Naive thymus-derived CD8-positive, alpha-beta T cell (primary cell): ENCODE measurements at regions not wholly inside any gene's neighbourhood (a gene's known extent, or its start where the extent isn't known, plus 50 kb on each side); places are given as distances from the start of the nearest gene placed in this dataset.
"Not testable (repeated sequence)": the region's sequence is repeated elsewhere in the genome, so short reads cannot be mapped to it uniquely, and the experiment has no call there.

ENCODE experiments used
- ATAC-seq, 2 donors: fragments of 150-1000 bp; cut with Tn5 transposase in 1 of 2; sonication (Bioruptor Pico), chemical (Tn5 transposase) in 1 of 2; 1 replicate in 1 of 2; 2 replicates in 1 of 2; pipeline ENCODE4 v1.10.0; 2021; ENCODE audit warnings: mild to moderate bottlenecking in 2 of 2, moderate library complexity in 2 of 2
- POLR2A ChIA-PET: fragments of 350-600 bp; sonication (Branson Sonifier 250); formaldehyde crosslinking; loops from one replicate; lab custom pipeline; 2021; ENCODE audit warnings: antibody characterized with exemption; lab: Charles Lee
- DNase-seq, 10 donors: peaks; one replicate each; pipeline versions ENCODE4 v3.0.0 to v3.0.0-alpha.2; 2020 to 2022
- H3K27ac Mint-ChIP-seq, 10 donors: one replicate each; pipeline ENCODE4 v1.8.0; 2020 to 2022; ENCODE audit warnings: mild to moderate bottlenecking in 10 of 10, mixed read lengths in 10 of 10, moderate library complexity in 4 of 10, inconsistent platforms in 1 of 10
- H3K27me3 Mint-ChIP-seq, 5 donors: one replicate each; pipeline ENCODE4 v1.8.0; 2021 to 2022; ENCODE audit warnings: mixed read lengths in 5 of 5
- H3K36me3 Mint-ChIP-seq, 3 donors: one replicate each; pipeline ENCODE4 v1.8.0; 2020 to 2022; ENCODE audit warnings: mixed read lengths in 3 of 3, mild to moderate bottlenecking in 2 of 3, inconsistent platforms in 1 of 3
- H3K4me1 Mint-ChIP-seq, 4 donors: one replicate each; pipeline ENCODE4 v1.8.0; 2021 to 2022; ENCODE audit warnings: mixed read lengths in 4 of 4
- H3K4me3 Mint-ChIP-seq, 10 donors: one replicate each; pipeline ENCODE4 v1.8.0; 2020 to 2022; ENCODE audit warnings: mild to moderate bottlenecking in 10 of 10, mixed read lengths in 10 of 10, moderate library complexity in 6 of 10, inconsistent platforms in 1 of 10
- H3K9me3 Mint-ChIP-seq, 9 donors: one replicate each; pipeline ENCODE4 v1.8.0; 2020 to 2022; ENCODE audit warnings: mixed read lengths in 9 of 9, mild to moderate bottlenecking in 3 of 9, inconsistent platforms in 1 of 9, moderate library complexity in 1 of 9

- Mint-ChIP-seq H3K36me3 (no peaks in the 10 kb centered on the region), H3K27ac (no peak overlapping the region), H3K9me3 (peaks cover 0 to 25% (median 13%) of the 10 kb centered on the region in 9 donors), H3K4me1 (no peaks in the 10 kb centered on the region), H3K27me3 (no peaks in the 10 kb centered on the region), H3K4me3 (no peak overlapping the region)
- DNase-seq (no peak), ATAC-seq (no peak)
- POLR2A ChIA-PET: no interaction called here
Observed at GRCh38 chr9:24132244-24132643, 306.2 kb upstream of the ELAVL2 start.

- no peaks in the 10 kb centered on the region for H3K27me3 Mint-ChIP-seq
- no peak overlapping the region for H3K27ac Mint-ChIP-seq
- no peak for DNase-seq
- POLR2A ChIA-PET: no interaction called here
- H3K4me3 Mint-ChIP-seq: no peak overlapping the region
- H3K9me3 Mint-ChIP-seq: peaks cover 0 to 36% (median 17%) of the 10 kb centered on the region in 9 donors
- no peak for ATAC-seq
- H3K36me3 Mint-ChIP-seq: no peaks in the 10 kb centered on the region
- no peaks in the 10 kb centered on the region for H3K4me1 Mint-ChIP-seq
Observed at GRCh38 chr9:24127519-24127918, 301.5 kb upstream of the ELAVL2 start.

- H3K9me3 Mint-ChIP-seq: peaks cover 2 to 43% (median 16%) of the 10 kb centered on the region in 9 donors
Observed at GRCh38 chr9:24118190-24118589, 292.1 kb upstream of the ELAVL2 start.

GRCh38 chr9:24096756-24097155, 270.7 kb upstream of the ELAVL2 start:
- DNase-seq (no peak), ATAC-seq (no peak)
- no peaks in the 10 kb centered on the region for H3K4me1 Mint-ChIP-seq
- H3K4me3 Mint-ChIP-seq: no peak overlapping the region
- peaks cover 0 to 4% (median 0%) of the 10 kb centered on the region in 3 donors for H3K36me3 Mint-ChIP-seq
- H3K9me3 Mint-ChIP-seq: peaks cover 4 to 26% (median 11%) of the 10 kb centered on the region in 9 donors
- POLR2A ChIA-PET: no interaction called here
- no peak overlapping the region for H3K27ac Mint-ChIP-seq
- H3K27me3 Mint-ChIP-seq: no peaks in the 10 kb centered on the region

More at GRCh38 chr9:24118190-24118589, 292.1 kb upstream of the ELAVL2 start:
- ATAC-seq (no peak), DNase-seq (no peak)
- H3K4me3 Mint-ChIP-seq: no peak overlapping the region
- peaks cover 0 to 6% (median 0%) of the 10 kb centered on the region in 3 donors for H3K36me3 Mint-ChIP-seq
- POLR2A ChIA-PET: no interaction called here
- H3K4me1 Mint-ChIP-seq: no peaks in the 10 kb centered on the region
- no peak overlapping the region for H3K27ac Mint-ChIP-seq
- no peaks in the 10 kb centered on the region for H3K27me3 Mint-ChIP-seq

- no peak for DNase-seq
- Mint-ChIP-seq H3K27ac (no peak overlapping the region), H3K9me3 (peaks cover 3 to 35% (median 9%) of the 10 kb centered on the region in 9 donors), H3K4me1 (no peaks in the 10 kb centered on the region), H3K36me3 (peaks cover 0 to 4% (median 0%) of the 10 kb centered on the region in 3 donors), H3K4me3 (no peak overlapping the region), H3K27me3 (no peaks in the 10 kb centered on the region)
- POLR2A ChIA-PET: no interaction called here
- ATAC-seq: no peak
Observed at GRCh38 chr9:24095246-24095645, 269.2 kb upstream of the ELAVL2 start.

- POLR2A ChIA-PET: no interaction called here
- Mint-ChIP-seq H3K4me3 (no peak overlapping the region), H3K27me3 (no peaks in the 10 kb centered on the region), H3K9me3 (peaks cover 7 to 40% (median 15%) of the 10 kb centered on the region in 9 donors), H3K4me1 (no peaks in the 10 kb centered on the region), H3K36me3 (peaks cover 0 to 4% (median 0%) of the 10 kb centered on the region in 3 donors), H3K27ac (no peak overlapping the region)
- ATAC-seq (no peak), DNase-seq (no peak)
Observed at GRCh38 chr9:24090566-24090965, 264.5 kb upstream of the ELAVL2 start.

GRCh38 chr9:24073666-24074065, 247.6 kb upstream of the ELAVL2 start:
- no peak overlapping the region for H3K27ac Mint-ChIP-seq
- H3K36me3 Mint-ChIP-seq: no peaks in the 10 kb centered on the region
- DNase-seq: no peak
- POLR2A ChIA-PET: no interaction called here
- peaks cover 8 to 38% (median 14%) of the 10 kb centered on the region in 9 donors for H3K9me3 Mint-ChIP-seq
- H3K27me3 Mint-ChIP-seq: no peaks in the 10 kb centered on the region
- H3K4me1 Mint-ChIP-seq: no peaks in the 10 kb centered on the region
- no peak overlapping the region for H3K4me3 Mint-ChIP-seq
- ATAC-seq: no peak

- no peak for ATAC-seq
- H3K27ac Mint-ChIP-seq: no peak overlapping the region
- peaks cover 8 to 32% (median 13%) of the 10 kb centered on the region in 9 donors for H3K9me3 Mint-ChIP-seq
- POLR2A ChIA-PET: no interaction called here
- H3K4me3 Mint-ChIP-seq: no peak overlapping the region
- no peak for DNase-seq
- H3K36me3 Mint-ChIP-seq: no peaks in the 10 kb centered on the region
- no peaks in the 10 kb centered on the region for H3K27me3 Mint-ChIP-seq
- H3K4me1 Mint-ChIP-seq: no peaks in the 10 kb centered on the region
Observed at GRCh38 chr9:24073007-24073592, 247.1 kb upstream of the ELAVL2 start.

GRCh38 chr9:24071716-24072115, 245.7 kb upstream of the ELAVL2 start:
- H3K36me3 Mint-ChIP-seq: no peaks in the 10 kb centered on the region
- ATAC-seq (no peak), DNase-seq (no peak)
- H3K27ac Mint-ChIP-seq: no peak overlapping the region
- H3K4me1 Mint-ChIP-seq: no peaks in the 10 kb centered on the region
- H3K4me3 Mint-ChIP-seq: no peak overlapping the region
- H3K27me3 Mint-ChIP-seq: no peaks in the 10 kb centered on the region
- POLR2A ChIA-PET: no interaction called here
- H3K9me3 Mint-ChIP-seq: peaks cover 8 to 32% (median 10%) of the 10 kb centered on the region in 9 donors

- no peaks in the 10 kb centered on the region for H3K36me3 Mint-ChIP-seq
- no peak overlapping the region for H3K27ac Mint-ChIP-seq
- ATAC-seq (no peak), DNase-seq (no peak)
- no peaks in the 10 kb centered on the region for H3K27me3 Mint-ChIP-seq
- H3K4me3 Mint-ChIP-seq: no peak overlapping the region
- POLR2A ChIA-PET: no interaction called here
- peaks cover 6 to 28% (median 10%) of the 10 kb centered on the region in 9 donors for H3K9me3 Mint-ChIP-seq
- no peaks in the 10 kb centered on the region for H3K4me1 Mint-ChIP-seq
Observed at GRCh38 chr9:24071091-24071490, 245.1 kb upstream of the ELAVL2 start.

GRCh38 chr9:24067107-24067506, 241.1 kb upstream of the ELAVL2 start:
- POLR2A ChIA-PET, DNase-seq, H3K4me3 Mint-ChIP-seq, H3K4me1 Mint-ChIP-seq, ATAC-seq, H3K27me3 Mint-ChIP-seq, H3K27ac Mint-ChIP-seq, H3K36me3 Mint-ChIP-seq: not testable (repeated sequence)
- H3K9me3 Mint-ChIP-seq: peaks cover 0 to 22% (median 8%) of the 10 kb centered on the region in 9 donors

- H3K4me3 Mint-ChIP-seq: no peak overlapping the region
- H3K9me3 Mint-ChIP-seq: peaks cover 0 to 28% (median 10%) of the 10 kb centered on the region in 9 donors
- ATAC-seq (no peak), DNase-seq (no peak)
- no peaks in the 10 kb centered on the region for H3K27me3 Mint-ChIP-seq
- POLR2A ChIA-PET: no interaction called here
- H3K4me1 Mint-ChIP-seq: no peaks in the 10 kb centered on the region
- H3K27ac Mint-ChIP-seq: no peak overlapping the region
- H3K36me3 Mint-ChIP-seq: no peaks in the 10 kb centered on the region
Observed at GRCh38 chr9:24059651-24060050, 233.6 kb upstream of the ELAVL2 start.

GRCh38 chr9:24051587-24051986, 225.5 kb upstream of the ELAVL2 start:
- POLR2A ChIA-PET: no interaction called here
- Mint-ChIP-seq H3K27ac (no peak overlapping the region), H3K9me3 (peaks cover 10 to 46% (median 19%) of the 10 kb centered on the region in 9 donors), H3K4me3 (no peak overlapping the region), H3K36me3 (peaks cover 0 to 5% (median 0%) of the 10 kb centered on the region in 3 donors), H3K4me1 (no peaks in the 10 kb centered on the region), H3K27me3 (no peaks in the 10 kb centered on the region)
- DNase-seq: no peak
- ATAC-seq: no peak

- H3K4me3 Mint-ChIP-seq, POLR2A ChIA-PET, H3K27me3 Mint-ChIP-seq, H3K36me3 Mint-ChIP-seq, ATAC-seq, H3K27ac Mint-ChIP-seq, DNase-seq, H3K4me1 Mint-ChIP-seq: not testable (repeated sequence)
- H3K9me3 Mint-ChIP-seq: peaks cover 4 to 42% (median 23%) of the 10 kb centered on the region in 9 donors
Observed at GRCh38 chr9:24050239-24050638, 224.2 kb upstream of the ELAVL2 start.
